OCI-LY7 (cell line): ENCODE measurements at regions not wholly inside any gene's neighbourhood (a gene's known extent, or its start where the extent isn't known, plus 50 kb on each side); places are given as distances from the start of the nearest gene placed in this dataset.

ENCODE experiments used
- BruUV-seq: library from RNA; stranded (reverse); fragments of 400-500 nt; replicated peaks from 2 replicates; lab custom pipeline; 2021; lab: Mats Ljungman, UMichigan
- CTCF ChIA-PET: fragments of 300-600 bp; sonication (Branson Sonifier 250); formaldehyde crosslinking; loops from one replicate; lab custom pipeline; 2022; ENCODE audit warnings: antibody characterized with exemption; ENCODE audit not compliant: unreplicated experiment; lab: Charles Lee
- POLR2A ChIA-PET: fragments of 300-600 bp; sonication (Branson Sonifier 250); formaldehyde crosslinking; loops from one replicate; lab custom pipeline; 2022; ENCODE audit warnings: antibody characterized with exemption; lab: Charles Lee
- DNase-seq: peaks from one replicate; pipeline ENCODE4 v3.0.0-alpha.2; 2015; ENCODE audit warnings: low spot score
- H2AFZ ChIP-seq: fragments of 200-600 bp; sonication (generic), shearing (Covaris generic); 2 replicates; pipeline ENCODE4 v1.6.1; 2014; ENCODE audit warnings: mild to moderate bottlenecking, antibody characterized with exemption, low read length, moderate library complexity
- H3K27ac ChIP-seq: fragments of 200-600 bp; sonication (generic); 2 replicates; pipeline ENCODE4 v1.5.1; 2014; ENCODE audit warnings: mixed run types, low read depth, mild to moderate bottlenecking, moderate library complexity, low read length, inconsistent platforms; ENCODE audit not compliant: poor library complexity, severe bottlenecking
- H3K36me3 ChIP-seq: fragments of 200-600 bp; sonication (generic); 2 replicates; pipeline ENCODE4 v1.6.1; 2014; ENCODE audit warnings: mild to moderate bottlenecking, antibody characterized with exemption, low read length, moderate library complexity, mixed read lengths; ENCODE audit not compliant: insufficient read depth
- H3K4me1 ChIP-seq: fragments of 200-600 bp; sonication (generic); 2 replicates; pipeline ENCODE4 v1.5.1; 2014; ENCODE audit warnings: mild to moderate bottlenecking, low read length; ENCODE audit not compliant: insufficient read depth, poor library complexity, severe bottlenecking
- H3K4me2 ChIP-seq: fragments of 200-600 bp; sonication (generic); 2 replicates; pipeline ENCODE4 v1.6.1; 2014; ENCODE audit warnings: mild to moderate bottlenecking, low read length
- H3K4me3 ChIP-seq: fragments of 200-600 bp; sonication (generic); 2 replicates; pipeline ENCODE4 v1.5.1; 2014; ENCODE audit warnings: mild to moderate bottlenecking, low read depth, low read length; ENCODE audit not compliant: poor library complexity, severe bottlenecking
- H3K79me2 ChIP-seq: fragments of 200-600 bp; sonication (generic); 2 replicates; pipeline ENCODE4 v1.6.1; 2016; ENCODE audit warnings: low read depth, mild to moderate bottlenecking, low read length, moderate library complexity, mixed read lengths; ENCODE audit not compliant: insufficient read depth
- H3K9me2 ChIP-seq: fragments of 200-600 bp; sonication (generic); 2 replicates; pipeline ENCODE4 v1.6.1; 2016; ENCODE audit warnings: mild to moderate bottlenecking, low read length, mixed read lengths; ENCODE audit not compliant: insufficient read depth
- H3K9me3 ChIP-seq: fragments of 200-600 bp; sonication (generic); 2 replicates; pipeline ENCODE4 v1.6.1; 2014; ENCODE audit warnings: mild to moderate bottlenecking, mixed run types, low read length, mixed read lengths
- H4K20me1 ChIP-seq: fragments of 200-600 bp; sonication (generic); 2 replicates; pipeline ENCODE4 v1.6.1; 2014; ENCODE audit warnings: mild to moderate bottlenecking, antibody characterized with exemption, low read length, moderate library complexity, mixed read lengths; ENCODE audit not compliant: insufficient read depth
- EZH2phosphoT487 ChIP-seq: fragments of 200-600 bp; sonication (generic); IDR thresholded peaks from 2 replicates; pipeline ENCODE4 v1.6.1; 2018; ENCODE audit warnings: low read depth, borderline replicate concordance, mild to moderate bottlenecking, mixed run types, antibody characterized with exemption, low read length, moderate library complexity, mixed read lengths
- intact Hi-C: fragments of 100-400 bp; cut with micrococcal nuclease; formaldehyde crosslinking; loops from one replicate; pipeline ENCODE4 v1.10.0; 2022; ENCODE audit not compliant: unreplicated experiment
- TF ChIP-seq, protein P1 (sequence below): fragments of 200-600 bp; sonication (generic); conservative IDR thresholded peaks from 2 replicates; pipeline ENCODE4 v1.5.1; 2014; ENCODE audit warnings: mild to moderate bottlenecking, antibody characterized with exemption, low read length, moderate library complexity, mixed read lengths

GRCh38 chr17:22272363-22273146, 580.2 kb downstream of the KCNJ18 start:
- no peak overlapping the region for H3K4me2 ChIP-seq
- H2AFZ ChIP-seq: no peak overlapping the region
- no peak for DNase-seq
- no peaks in the 10 kb centered on the region for H3K4me1 ChIP-seq
- no peak overlapping the region for H3K4me3 ChIP-seq
- no peaks in the 10 kb centered on the region for H3K36me3 ChIP-seq
- H3K27ac ChIP-seq: no peak overlapping the region
- no peak for TF ChIP-seq EZH2phosphoT487
- TF ChIP-seq, protein P1, sequence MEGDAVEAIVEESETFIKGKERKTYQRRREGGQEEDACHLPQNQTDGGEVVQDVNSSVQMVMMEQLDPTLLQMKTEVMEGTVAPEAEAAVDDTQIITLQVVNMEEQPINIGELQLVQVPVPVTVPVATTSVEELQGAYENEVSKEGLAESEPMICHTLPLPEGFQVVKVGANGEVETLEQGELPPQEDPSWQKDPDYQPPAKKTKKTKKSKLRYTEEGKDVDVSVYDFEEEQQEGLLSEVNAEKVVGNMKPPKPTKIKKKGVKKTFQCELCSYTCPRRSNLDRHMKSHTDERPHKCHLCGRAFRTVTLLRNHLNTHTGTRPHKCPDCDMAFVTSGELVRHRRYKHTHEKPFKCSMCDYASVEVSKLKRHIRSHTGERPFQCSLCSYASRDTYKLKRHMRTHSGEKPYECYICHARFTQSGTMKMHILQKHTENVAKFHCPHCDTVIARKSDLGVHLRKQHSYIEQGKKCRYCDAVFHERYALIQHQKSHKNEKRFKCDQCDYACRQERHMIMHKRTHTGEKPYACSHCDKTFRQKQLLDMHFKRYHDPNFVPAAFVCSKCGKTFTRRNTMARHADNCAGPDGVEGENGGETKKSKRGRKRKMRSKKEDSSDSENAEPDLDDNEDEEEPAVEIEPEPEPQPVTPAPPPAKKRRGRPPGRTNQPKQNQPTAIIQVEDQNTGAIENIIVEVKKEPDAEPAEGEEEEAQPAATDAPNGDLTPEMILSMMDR: no peak
- intact Hi-C loops: no loop called here
- H3K9me3 ChIP-seq: no peaks in the 10 kb centered on the region
- BruUV-seq: no TSS peak
- CTCF ChIA-PET: no interaction called here
- no peaks in the 10 kb centered on the region for H4K20me1 ChIP-seq
- H3K9me2 ChIP-seq: no peaks in the 10 kb centered on the region
- H3K79me2 ChIP-seq: no peaks in the 10 kb centered on the region
- POLR2A ChIA-PET: no interaction called here

GRCh38 chr17:22273308-22273707, 581.0 kb downstream of the KCNJ18 start:
- TF ChIP-seq, protein P1: no peak
- TF ChIP-seq EZH2phosphoT487: no peak
- Histone ChIP-seq H3K36me3 (no peaks in the 10 kb centered on the region), H3K9me3 (no peaks in the 10 kb centered on the region), H2AFZ (no peak overlapping the region), H4K20me1 (no peaks in the 10 kb centered on the region), H3K9me2 (no peaks in the 10 kb centered on the region), H3K4me3 (no peak overlapping the region), H3K4me2 (no peak overlapping the region), H3K27ac (no peak overlapping the region), H3K79me2 (no peaks in the 10 kb centered on the region), H3K4me1 (no peaks in the 10 kb centered on the region)
- ChIA-PET CTCF (no interaction called here), POLR2A (no interaction called here)
- BruUV-seq: no TSS peak
- intact Hi-C loops: no loop called here
- DNase-seq: no peak

DNA sequence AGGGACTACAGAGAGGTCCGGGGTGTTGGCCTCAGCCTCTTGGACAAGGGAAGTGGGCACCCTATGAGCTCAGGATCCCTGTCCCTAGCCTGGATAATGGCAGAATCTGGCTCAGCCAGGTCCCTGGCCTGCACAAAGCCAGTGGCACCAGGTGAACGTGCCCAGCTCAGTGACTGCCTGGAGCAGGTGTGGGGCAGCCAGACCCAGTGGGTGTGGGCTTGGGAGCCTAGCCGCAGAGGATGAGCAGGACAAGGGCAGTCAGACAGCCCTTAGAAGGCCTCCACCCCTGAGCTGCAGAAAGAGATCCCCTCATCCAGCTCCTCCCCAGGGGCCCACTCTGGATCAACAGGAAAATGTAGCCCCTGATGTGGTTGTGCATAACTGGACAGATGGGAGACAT, 585.3 kb downstream of the KCNJ18 start:
- CTCF ChIA-PET: no interaction called here
- no peak overlapping the region for H3K4me3 ChIP-seq
- H3K36me3 ChIP-seq: no peaks in the 10 kb centered on the region
- H3K4me2 ChIP-seq: no peak overlapping the region
- intact Hi-C loops: no loop called here
- no peak for DNase-seq
- POLR2A ChIA-PET: no interaction called here
- H3K27ac ChIP-seq: no peak overlapping the region
- H4K20me1 ChIP-seq: no peaks in the 10 kb centered on the region
- no peak overlapping the region for H2AFZ ChIP-seq
- no peak for TF ChIP-seq EZH2phosphoT487
- TF ChIP-seq, protein P1: no peak
- no peaks in the 10 kb centered on the region for H3K9me3 ChIP-seq
- no peaks in the 10 kb centered on the region for H3K4me1 ChIP-seq
- no TSS peak for BruUV-seq
- no peaks in the 10 kb centered on the region for H3K79me2 ChIP-seq
- no peaks in the 10 kb centered on the region for H3K9me2 ChIP-seq
